ENCODE measurements at regions not wholly inside any gene's neighbourhood (a gene's known extent, or its start where the extent isn't known, plus 50 kb on each side); places are given as distances from the start of the nearest gene placed in this dataset.

DNA sequence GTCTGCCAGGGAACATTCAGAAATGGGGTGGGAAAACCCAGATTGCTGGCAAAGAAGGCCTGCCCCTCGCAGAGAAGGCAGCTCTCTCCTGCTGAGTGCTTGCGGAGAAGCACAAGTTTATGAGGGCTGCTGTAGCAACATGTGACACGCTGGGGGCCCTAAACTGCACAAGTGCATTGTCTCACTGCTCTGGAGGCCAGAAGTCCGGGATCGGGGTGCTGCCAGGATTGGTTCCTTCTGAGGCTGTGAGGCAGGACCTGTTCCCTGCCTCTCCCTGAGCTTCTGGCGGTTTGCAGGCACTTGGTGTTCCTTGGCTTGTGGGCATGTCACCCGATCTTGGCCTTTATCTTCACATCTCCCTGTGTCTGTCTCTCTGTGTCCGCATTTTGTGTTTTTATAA is 75.6 kb upstream of the NEURL1B start:
- TF ChIP-seq POLR2AphosphoS5 (IDR thresholded peaks at IDR 0.05; ENCODE audit: low read depth, low read length) (no peak), BCL11A (IDR thresholded peaks at IDR 0.05; ENCODE audit: low read depth in 2 of 2, low read length in 2 of 2) (no peak)
- TF ChIP-seq, protein P1, sequence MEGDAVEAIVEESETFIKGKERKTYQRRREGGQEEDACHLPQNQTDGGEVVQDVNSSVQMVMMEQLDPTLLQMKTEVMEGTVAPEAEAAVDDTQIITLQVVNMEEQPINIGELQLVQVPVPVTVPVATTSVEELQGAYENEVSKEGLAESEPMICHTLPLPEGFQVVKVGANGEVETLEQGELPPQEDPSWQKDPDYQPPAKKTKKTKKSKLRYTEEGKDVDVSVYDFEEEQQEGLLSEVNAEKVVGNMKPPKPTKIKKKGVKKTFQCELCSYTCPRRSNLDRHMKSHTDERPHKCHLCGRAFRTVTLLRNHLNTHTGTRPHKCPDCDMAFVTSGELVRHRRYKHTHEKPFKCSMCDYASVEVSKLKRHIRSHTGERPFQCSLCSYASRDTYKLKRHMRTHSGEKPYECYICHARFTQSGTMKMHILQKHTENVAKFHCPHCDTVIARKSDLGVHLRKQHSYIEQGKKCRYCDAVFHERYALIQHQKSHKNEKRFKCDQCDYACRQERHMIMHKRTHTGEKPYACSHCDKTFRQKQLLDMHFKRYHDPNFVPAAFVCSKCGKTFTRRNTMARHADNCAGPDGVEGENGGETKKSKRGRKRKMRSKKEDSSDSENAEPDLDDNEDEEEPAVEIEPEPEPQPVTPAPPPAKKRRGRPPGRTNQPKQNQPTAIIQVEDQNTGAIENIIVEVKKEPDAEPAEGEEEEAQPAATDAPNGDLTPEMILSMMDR (IDR thresholded peaks at IDR 0.05; ENCODE audit: control extremely low read depth in 1 of 3, insufficient read depth in 1 of 3, low read depth in 1 of 3, low read length in 3 of 3): no peak

Data from H1 (cell line).